HUDEP-2 (cell line): ENCODE measurements at regions not wholly inside any gene's neighbourhood (a gene's known extent, or its start where the extent isn't known, plus 50 kb on each side); places are given as distances from the start of the nearest gene placed in this dataset.
"Not testable (repeated sequence)": the region's sequence is repeated elsewhere in the genome, so short reads cannot be mapped to it uniquely, and the experiment has no call there.

Experiments used
- DNase-seq, 76 experiments: peaks; one replicate each; lab custom pipeline; 2025; ENCODE audit not compliant: unreplicated experiment in 76 of 76; lab: John Stamatoyannopoulos, UW

DNA sequence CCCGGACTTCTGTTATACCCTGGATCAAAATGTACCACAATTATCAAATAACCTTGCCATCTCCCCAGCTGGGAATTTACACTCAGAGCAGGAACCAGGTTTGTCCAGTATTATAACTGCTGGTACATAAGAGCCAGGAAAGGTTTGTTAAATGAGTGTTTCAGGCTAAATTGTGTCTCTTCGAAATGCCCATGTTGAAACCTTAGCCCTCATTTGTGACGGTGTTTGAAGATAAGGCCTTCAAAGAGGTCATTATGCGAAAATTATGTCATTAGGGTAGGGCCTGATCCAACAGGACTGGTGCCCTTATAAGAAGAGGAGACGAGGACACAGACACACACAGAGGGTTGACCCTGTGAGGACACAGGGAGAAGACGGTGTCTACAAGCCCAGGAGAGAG is 73.5 kb upstream of the DHRSX start:
- no peak for DNase-seq

DNA sequence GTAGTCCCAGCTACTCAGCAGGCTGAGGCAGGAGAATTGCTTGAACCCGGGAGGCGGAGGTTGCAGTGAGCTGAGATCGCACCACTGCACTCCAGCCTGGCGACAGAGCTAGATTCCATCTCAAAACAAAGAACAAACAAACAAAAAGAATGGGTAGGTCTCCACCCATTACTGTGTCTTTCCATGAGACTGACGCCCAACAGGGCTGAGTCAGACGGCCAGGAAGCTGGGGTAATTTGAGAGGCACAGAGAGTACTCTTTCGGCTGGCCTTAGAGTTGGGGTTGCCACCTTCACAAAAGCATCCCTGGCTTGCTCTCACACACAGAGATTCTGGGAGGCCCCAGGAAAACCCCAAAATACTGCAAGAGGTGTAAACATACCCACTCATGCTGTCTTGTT is 72.0 kb upstream of the DHRSX start:
- DNase-seq, result no peak

DNA sequence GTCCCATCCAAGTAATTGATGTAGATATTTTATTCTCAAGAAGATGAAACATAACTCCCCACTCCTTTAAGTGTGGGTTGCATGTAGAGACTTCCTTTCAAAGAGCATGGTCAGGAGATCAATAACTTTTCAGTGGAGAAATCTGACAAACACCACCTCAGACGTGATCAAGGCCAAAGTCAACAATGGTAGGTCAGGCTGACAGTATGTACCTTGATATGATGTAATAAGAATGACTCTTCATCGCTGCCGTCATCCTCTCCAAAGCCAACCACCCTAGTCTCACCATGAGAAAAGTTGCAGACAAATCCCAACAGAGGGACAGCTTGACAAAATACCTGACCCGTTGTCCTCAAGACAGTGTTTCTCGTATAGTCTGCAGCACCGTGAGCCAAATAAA is 67.3 kb upstream of the DHRSX start:
- no peak for DNase-seq

DNA sequence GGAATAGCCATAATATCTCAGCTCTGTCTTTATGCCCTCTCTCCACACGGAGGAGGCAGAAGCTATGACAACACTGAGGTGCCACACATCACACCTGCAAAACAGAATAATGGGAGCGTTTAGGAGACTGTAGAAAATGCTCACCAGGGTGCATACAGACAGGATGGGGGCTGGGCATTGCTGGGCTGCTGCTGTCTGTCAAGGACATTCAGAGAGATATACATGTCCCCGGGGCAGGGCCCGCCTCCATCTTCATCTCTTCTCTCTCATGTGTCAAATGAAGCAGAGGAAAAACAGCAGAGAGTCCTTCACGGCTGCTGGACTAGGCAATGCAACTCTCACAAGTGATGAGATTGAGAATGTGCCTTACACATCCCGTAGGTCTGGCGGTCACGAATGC is 65.3 kb upstream of the DHRSX start:
- no peak for DNase-seq

DNA sequence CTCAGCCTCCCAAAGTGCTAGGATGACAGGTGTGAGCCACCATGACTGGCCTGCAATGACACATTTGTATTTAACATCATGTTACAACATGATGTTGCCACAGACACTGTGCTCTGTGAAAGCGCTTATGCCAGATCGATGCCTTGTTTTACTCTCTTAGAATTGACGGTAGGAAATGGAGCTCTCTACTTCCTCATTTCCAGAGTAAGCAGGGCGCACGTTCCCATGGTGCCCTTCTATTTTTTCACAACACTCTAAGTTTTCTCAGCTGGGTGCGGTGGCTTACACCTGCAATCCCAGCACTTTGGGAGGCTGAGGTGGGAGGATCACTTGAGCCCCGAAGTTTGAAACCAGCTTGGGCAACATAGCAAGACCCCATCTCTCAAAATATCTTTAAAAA is 60.7 kb upstream of the DHRSX start:
- DNase-seq, result no peak

DNA sequence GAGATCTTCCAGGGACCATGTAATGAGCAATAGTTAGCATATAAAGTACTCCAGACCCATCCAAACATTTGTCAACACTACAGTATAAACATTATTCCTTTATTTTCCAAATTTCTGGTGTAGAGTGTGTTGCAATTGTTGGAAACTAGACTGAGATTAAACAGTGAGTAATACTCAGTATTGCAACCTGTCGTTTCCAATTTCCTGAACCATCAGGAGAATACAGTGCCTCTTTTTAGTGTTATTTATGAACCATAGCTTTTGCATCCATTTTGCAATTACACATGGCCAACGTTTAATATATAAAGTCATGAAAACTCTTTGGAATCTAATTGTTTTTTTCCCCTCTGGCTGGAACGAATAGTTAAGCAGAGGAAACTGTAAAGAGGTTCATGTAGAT is 58.3 kb upstream of the DHRSX start:
- DNase-seq, result no peak

DNA sequence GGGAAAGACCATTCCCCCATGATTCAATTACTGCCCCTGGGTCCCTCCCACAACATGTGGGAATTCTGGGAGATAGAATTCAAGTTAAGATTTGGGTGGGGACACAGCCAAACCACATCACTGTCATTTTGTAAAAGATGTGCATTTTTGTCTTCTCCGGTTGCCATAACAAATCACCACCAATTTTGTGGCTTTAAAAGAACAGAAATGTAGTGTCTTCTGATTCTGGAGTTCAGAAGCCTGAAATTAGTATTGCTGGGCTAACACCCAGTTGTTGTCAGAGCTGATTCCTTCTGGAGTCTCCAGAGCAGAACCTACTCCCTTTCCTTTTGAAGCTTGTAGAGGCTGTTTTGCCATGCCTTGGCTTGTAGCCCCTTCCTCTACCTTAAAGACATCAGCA is 54.1 kb upstream of the DHRSX start:
- DNase-seq, result no peak

DNA sequence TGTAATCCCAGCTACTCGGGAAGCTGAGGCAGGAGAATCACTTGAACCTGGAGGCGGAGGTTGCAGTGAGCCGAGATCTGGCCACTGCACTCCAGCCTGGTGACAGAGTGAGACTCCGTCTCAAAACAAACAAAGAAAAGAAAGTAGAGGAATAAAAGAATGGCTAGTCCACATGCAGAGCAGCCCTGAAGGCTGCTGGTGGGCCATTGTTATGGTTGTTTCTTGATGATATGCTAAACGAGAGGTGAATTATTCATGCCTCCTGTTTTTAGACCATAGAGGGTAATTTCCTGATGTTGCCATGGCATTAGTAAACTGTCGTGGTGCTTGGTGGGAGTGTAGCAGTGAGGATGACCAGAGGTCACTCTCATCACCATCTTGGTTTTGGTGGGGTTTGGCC is 53.3 kb upstream of the DHRSX start:
- not testable (repeated sequence) for DNase-seq

DNA sequence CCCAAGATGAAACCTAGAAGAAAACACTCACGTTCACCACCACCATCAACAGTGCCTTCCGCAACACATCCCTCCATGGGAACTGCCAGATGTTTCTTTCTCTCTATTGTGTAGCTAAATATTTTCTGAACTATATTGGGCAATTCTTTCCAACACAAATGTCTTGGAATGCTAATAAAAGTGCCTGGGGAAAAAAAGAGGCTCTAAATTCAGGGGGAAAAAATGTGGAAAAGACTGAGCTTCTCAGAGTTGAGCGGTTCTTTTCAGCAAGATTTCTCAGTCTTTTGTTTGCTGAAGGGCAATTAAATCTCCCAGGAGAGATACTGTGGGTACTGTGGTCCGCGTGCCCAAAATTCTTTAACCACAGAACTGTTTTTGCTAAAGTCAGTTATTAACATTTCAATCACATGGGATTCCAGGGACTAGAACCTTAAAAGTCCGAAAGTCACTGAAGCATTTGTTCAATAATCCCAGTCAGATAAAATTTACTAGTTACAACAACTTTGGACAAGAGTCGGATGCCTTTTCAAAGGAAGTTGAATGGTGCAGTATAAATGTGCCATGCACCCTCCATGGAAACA is 51.9 kb upstream of the DHRSX start:
- no peak for DNase-seq

DNA sequence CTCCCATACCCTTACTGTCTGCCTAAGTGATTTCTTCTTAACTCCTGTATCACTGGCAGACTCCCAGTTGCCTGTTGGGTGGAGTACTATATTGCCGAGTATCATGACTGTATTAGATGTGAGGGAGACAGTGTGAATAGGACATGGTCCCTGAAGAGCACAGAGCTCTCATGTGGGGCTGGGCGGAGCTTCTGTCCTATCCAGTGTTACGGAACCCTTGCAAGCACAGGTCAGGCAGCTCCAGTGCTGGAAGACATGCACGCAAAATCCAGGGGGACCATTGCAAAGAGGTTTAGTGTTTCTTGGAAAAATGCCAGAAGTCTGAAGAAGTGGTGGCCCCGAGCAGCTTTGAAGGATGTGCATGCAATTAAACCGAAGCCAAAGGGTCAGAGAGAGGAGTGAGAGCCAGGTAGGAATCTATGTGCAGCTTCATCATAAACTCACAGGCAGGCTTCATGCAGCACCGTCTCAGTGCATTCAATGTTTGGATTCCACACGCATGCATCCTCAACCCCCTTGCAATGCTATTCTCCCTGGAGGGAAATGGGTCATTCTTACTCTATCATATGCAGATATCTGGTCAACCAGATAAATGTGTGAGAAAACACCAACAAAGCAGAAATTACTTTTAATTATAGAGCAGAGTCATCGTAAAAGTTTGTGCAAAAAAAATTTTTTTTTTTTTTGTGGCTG is 49.7 kb upstream of the DHRSX start:
- no peak for DNase-seq
